CD4-positive, alpha-beta T cell treated with Interleukin-6 at 100 ng/mL for 8 hours (primary cell): ENCODE measurements at regions not wholly inside any gene's neighbourhood (a gene's known extent, or its start where the extent isn't known, plus 50 kb on each side); places are given as distances from the start of the nearest gene placed in this dataset.

Experiments used
- DNase-seq: peaks from one replicate; pipeline ENCODE4 v3.0.0-alpha.2; 2020; ENCODE audit warnings: mixed read lengths, low spot score

- DNase-seq: no peak
These were observed 530.2 kb downstream of the MCTP2 start for GRCh38 chr15:94761574-94761973.

DNA sequence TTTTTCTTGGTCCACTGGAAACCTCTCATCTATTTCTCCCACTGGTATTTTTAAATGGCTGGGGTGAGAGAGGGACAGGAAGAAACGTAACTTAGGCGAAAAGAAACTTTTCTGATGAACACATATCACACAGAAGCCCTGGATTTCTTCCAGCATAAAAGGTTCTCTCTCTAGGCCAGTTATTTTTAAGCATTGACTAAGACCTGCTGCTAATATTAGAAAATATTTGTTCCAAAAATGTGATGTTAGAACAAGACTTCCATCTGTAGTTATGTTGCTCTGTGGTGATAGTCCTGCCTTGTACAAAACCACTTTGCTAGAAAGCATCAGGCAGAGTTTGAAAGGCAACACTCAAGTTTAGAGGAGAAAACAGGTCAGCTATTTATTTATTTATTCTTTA, 537.7 kb downstream of the MCTP2 start:
- DNase-seq: no peak

GRCh38 chr15:94770199-94770598, 538.8 kb downstream of the MCTP2 start:
- no peak for DNase-seq

GRCh38 chr15:94777037-94777436, 545.7 kb downstream of the MCTP2 start:
- DNase-seq: no peak

- DNase-seq: no peak
These were observed 547.5 kb downstream of the MCTP2 start for GRCh38 chr15:94778840-94779239.

DNA sequence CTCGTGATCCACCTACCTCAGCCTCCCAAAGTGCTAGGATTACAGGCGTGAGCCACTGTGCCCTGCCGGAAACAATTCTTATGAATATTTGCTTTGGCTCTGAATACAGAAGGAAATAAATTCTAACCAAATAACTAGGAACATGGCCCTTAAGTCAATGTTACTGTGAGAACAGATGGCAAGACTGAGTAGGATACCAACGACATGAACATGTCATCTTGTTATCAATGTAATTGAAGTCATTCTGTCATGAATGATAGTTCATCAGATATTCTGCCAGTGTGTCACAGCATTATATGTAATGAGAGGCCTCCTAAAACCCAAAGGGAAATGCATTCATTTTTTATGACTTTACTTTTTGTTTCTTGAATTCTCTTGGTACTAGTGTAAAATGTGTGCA, 548.8 kb downstream of the MCTP2 start:
- no peak for DNase-seq

- DNase-seq: no peak
These were observed 553.7 kb downstream of the MCTP2 start for GRCh38 chr15:94785091-94785490.

- DNase-seq: no peak
These were observed 559.6 kb downstream of the MCTP2 start for GRCh38 chr15:94791008-94791407.

DNA sequence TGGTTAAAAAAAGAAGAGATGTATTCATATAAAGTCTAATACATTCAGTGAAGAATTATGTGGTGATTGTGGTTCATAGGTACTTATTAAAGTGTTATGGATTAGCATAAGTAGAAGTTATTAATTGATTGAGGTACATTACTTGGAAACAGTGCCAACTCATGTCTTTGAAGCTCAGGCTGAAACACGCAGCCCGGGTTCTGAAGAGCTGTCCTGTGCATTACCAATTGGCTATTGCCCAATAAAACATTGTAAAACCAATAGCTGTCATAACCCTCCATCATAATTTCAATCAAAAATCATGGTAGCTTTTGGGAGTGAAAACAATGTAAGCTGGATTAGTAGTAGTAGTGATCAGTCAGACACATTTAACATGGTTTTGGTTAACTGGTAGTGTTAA, 560.1 kb downstream of the MCTP2 start:
- DNase-seq: no peak

- DNase-seq: no peak
These were observed 560.8 kb downstream of the MCTP2 start for GRCh38 chr15:94792196-94792595.

- DNase-seq: no peak
These were observed 561.8 kb downstream of the MCTP2 start for GRCh38 chr15:94793207-94793606.

GRCh38 chr15:94793641-94794040, 562.3 kb downstream of the MCTP2 start:
- no peak for DNase-seq

DNA sequence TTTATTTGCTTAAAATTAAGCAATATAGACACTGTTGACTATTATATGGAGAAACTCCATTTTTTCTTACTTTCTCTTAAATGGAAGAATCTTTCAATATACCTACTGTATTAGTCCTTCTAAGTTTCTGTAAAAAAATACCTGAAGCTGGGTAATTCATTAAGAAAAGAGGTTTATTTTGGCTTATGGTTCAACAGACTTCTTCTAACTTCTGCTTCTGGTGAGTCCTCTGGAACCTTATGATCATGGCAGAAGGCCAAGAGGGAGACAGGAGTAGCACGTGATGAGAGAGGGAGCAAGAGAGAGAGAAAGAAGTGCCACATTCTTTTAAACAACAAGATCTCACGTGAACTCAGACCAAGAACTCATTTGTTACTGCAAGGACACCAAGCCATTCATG, 573.3 kb downstream of the MCTP2 start:
- DNase-seq: no peak

DNA sequence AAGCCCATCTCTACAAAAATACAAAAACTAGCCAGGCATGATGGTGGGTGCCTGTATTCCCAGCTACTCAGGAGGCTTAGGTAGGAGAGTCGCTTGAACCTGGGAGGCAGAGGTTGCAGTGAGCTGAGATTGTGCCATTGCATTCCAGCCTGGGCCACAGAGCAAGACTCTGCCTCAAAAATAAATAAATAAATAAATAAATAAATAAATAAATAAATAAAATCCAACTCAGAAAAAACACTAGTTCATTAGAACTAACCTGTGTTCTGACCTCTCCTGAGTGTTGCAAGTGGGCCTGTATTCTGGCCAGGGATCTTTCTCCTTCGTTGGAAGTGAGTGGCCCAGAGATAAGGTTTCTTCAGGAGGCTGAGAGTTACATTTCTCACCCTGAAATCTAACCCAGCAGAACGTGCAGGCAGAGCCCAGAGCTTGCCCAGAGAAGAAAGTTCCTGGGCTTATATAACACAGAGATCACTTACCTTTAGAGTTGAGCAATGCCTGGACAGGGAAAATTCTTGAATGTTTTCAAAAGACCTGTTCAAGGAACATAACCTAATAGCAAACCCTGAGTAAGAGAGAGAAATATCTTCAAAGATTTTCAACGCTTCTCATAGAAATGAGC, 583.9 kb downstream of the MCTP2 start:
- no peak for DNase-seq

- no peak for DNase-seq
These were observed 584.6 kb downstream of the MCTP2 start for GRCh38 chr15:94815914-94816313.

DNA sequence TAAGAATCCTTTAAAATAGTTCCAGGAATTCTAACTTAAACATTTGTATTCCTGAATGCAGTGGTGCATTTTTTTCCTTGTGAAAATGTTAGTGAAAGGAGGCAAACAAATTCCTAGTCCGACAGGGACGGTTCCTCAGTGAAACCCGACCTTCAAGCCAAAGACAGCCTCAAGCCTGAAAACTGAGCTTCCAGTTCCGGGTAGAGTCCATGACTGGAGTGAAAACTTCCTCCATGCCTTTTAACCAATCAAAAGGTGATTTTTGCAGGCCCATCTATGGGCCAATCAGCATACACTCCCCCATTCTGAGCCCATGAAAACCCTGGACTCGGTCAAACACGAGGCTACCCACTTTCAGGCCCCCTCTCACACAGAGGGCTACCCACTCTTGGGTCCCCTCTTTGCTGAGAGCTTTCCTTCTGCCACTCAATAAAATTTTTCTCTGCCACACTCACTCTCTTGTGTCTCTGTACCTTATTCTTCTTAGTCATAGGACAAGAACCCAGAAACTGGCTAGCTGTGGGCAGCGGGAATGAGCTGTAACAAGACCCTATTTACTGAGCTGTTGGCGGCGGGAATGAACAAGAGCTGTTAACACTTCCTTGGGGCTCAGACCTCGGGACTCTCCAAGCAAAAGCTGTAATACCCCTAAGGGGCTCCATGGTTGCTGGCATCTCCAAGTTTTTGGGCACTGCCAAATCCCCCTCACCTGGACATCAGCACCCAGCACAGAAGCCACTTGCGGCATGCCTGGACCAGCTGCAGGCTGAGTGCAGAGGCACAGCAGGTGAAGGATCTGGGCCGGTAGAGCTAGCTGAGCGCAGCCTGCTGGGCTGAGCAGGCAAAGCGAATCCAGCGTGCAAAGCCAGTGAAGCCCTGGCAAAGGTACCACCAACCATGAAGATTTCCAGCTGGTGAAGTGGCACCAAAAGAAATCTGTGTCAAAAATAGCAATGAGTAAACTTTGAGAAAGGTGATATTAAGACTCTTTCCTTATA, 598.8 kb downstream of the MCTP2 start:
- no peak for DNase-seq

DNA sequence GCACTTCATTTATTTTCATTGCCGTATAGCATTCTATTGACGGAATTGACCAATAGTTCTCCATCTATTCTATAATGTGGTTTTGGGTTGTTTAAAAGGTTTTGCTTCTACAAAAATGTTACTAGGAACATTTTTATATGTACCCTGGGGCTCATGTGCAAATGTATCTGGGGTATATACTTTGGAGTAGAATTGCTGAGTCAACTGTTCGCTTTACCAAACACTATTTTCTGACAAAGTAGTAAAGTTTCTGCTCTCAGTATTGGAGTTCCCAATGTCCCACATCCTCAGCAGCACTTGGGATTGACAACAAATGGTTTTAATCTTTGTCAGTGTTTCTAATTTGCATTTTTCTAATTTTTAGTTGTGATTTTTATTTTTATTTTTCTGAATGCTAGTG, 602.6 kb downstream of the MCTP2 start:
- DNase-seq: no peak

DNA sequence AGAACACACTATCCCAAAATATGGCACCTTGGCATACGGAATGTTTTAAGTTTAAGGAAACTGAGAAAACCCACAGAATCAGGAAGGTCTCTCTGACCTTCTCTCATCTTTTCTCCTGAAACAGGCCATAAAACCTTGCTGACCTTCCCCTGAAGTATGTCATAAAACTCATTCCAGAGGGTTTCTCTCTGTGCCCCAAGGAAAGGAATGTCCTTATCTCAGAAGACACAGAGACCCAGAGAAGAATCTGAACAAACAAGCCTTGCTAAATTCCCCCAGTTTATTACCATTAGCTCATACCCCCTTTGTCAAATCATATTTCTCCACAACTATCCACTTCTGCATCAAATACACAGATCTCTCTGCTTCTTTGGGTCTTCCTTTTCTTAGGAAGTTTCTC, 603.1 kb downstream of the MCTP2 start:
- no peak for DNase-seq

- DNase-seq: no peak
These were observed 606.9 kb downstream of the MCTP2 start for GRCh38 chr15:94838281-94838680.

DNA sequence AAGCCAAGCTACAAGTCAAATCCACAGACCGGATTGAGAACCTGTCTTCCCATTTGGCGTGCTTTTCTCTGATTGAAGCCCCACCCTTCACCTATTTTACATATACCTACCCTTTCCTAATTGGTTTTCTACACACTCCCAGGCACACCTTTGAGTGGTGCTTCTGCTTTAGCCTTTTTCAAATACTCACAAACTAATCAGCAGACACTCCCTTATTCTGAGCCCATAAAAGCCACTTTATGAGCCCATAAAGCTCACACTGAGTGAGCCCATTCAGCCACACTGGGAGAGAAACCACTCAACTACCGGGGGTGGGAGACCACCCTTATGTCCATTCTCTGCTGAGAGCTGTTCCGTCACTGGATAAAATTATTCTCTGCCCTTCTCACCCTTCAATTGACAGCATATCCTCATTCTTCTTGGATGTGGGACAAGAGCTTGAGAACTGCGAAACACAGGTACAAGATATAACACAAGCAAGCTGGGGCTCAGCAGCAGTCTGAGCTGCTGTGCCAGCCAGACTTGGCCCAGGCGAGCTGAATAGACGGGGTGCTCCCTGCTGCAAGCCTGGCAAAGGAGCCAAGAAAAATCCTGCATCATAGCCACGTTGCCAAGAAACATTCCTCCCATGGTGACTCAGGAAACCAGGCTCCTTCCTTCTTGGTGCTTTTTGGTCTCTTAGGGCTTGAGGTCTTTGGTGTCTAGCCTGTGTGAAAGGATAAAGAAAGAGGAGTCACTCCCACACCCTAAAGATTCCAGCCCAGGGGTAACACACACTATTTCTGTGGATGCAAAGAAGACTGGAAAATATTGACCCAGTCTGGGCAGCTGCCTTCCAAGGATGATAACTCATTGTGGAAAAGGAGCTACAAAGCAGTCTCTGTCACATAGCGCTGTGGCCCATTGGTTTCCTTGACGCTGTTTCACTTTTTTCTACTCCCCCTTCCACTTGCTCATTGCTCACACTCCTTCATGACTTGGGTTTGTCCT, 609.7 kb downstream of the MCTP2 start:
- no peak for DNase-seq

GRCh38 chr15:94843060-94843459, 611.7 kb downstream of the MCTP2 start:
- no peak for DNase-seq

GRCh38 chr15:94844198-94844537, 612.8 kb downstream of the MCTP2 start:
- DNase-seq: no peak
